ENCODE measurements at regions not wholly inside any gene's neighbourhood (a gene's known extent, or its start where the extent isn't known, plus 50 kb on each side); places are given as distances from the start of the nearest gene placed in this dataset.

GRCh38 chr3:188102861-188103547 is 51.0 kb upstream of the LPP start:
- H3K27ac ChIP-seq, result no peak overlapping the region
- H3K9ac ChIP-seq, result no peak overlapping the region
- H3K4me2 ChIP-seq, result no peak overlapping the region
- H4K20me1 ChIP-seq (ENCODE audit: insufficient read depth), result no peaks in the 10 kb centered on the region
- H3K27me3 ChIP-seq (ENCODE audit: insufficient read depth, low read depth), result no peaks in the 10 kb centered on the region
- no peaks in the 10 kb centered on the region for H3K36me3 ChIP-seq (ENCODE audit: insufficient read depth)
- no peak overlapping the region for H3K4me3 ChIP-seq (IDR thresholded peaks at IDR 0.05; ENCODE audit: insufficient read depth, low read depth, low read length)
- TF ChIP-seq CTCF (conservative IDR thresholded peaks at IDR 0.05; ENCODE audit: low read depth, low read length), result no peak
- H2AFZ ChIP-seq (ENCODE audit: low read depth), result no peak overlapping the region
- H3K4me1 ChIP-seq (ENCODE audit: low read depth, poor library complexity, severe bottlenecking), result no peaks in the 10 kb centered on the region
- H3K79me2 ChIP-seq (ENCODE audit: insufficient read depth, low read depth), result no peaks in the 10 kb centered on the region

GRCh38 chr3:188104050-188104449 is 49.9 kb upstream of the LPP start:
- H2AFZ ChIP-seq (ENCODE audit: low read depth), result no peak overlapping the region
- no peak for TF ChIP-seq CTCF (conservative IDR thresholded peaks at IDR 0.05; ENCODE audit: low read depth, low read length)
- H3K27me3 ChIP-seq (ENCODE audit: insufficient read depth, low read depth), result no peaks in the 10 kb centered on the region
- H3K9ac ChIP-seq, result no peak overlapping the region
- H3K4me2 ChIP-seq, result no peak overlapping the region
- H4K20me1 ChIP-seq (ENCODE audit: insufficient read depth), result no peaks in the 10 kb centered on the region
- H3K4me1 ChIP-seq (ENCODE audit: low read depth, poor library complexity, severe bottlenecking), result no peaks in the 10 kb centered on the region
- no peaks in the 10 kb centered on the region for H3K79me2 ChIP-seq (ENCODE audit: insufficient read depth, low read depth)
- H3K4me3 ChIP-seq (IDR thresholded peaks at IDR 0.05; ENCODE audit: insufficient read depth, low read depth, low read length), result no peak overlapping the region
- H3K27ac ChIP-seq, result no peak overlapping the region
- H3K36me3 ChIP-seq (ENCODE audit: insufficient read depth), result no peaks in the 10 kb centered on the region
